HG03575 (cell line): ENCODE measurements at regions not wholly inside any gene's neighbourhood (a gene's known extent, or its start where the extent isn't known, plus 50 kb on each side); places are given as distances from the start of the nearest gene placed in this dataset.

Source experiments
- ATAC-seq: cut with Tn5 transposase; IDR thresholded peaks from one replicate; pipeline ENCODE4 v1.9.1; 2021; ENCODE audit not compliant: unreplicated experiment, insufficient number of reproducible peaks, low FRiP score; ENCODE audit errors: extremely low read depth

- ATAC-seq = no peak
Observed at GRCh38 chr14:87122166-87122565, 870.8 kb downstream of the GALC start.

DNA sequence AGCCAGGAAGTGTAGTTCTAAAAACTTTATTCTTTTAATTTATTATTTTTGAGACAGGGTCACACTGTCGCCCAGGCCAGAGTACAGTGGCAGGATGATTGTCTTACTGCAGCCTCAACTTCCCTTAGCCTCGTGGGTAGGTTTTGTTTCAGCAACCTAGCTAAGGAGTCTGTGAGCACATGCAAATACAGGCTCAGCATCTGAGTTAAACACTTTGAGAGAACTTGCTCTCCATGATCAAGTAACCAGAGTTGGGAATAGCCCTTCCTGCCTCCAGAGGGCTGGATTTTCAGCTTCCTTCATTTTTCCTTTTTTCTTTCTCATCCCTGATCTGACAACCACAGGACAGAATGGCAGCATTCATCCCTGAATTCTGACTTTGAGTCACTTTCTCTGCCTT, 871.3 kb downstream of the GALC start:
- no peak for ATAC-seq

GRCh38 chr14:87115234-87115633, 877.7 kb downstream of the GALC start:
- no peak for ATAC-seq

- no peak for ATAC-seq
Observed at GRCh38 chr14:87113286-87113685, 879.7 kb downstream of the GALC start.

- no peak for ATAC-seq
Observed at GRCh38 chr14:87111741-87112140, 881.2 kb downstream of the GALC start.

DNA sequence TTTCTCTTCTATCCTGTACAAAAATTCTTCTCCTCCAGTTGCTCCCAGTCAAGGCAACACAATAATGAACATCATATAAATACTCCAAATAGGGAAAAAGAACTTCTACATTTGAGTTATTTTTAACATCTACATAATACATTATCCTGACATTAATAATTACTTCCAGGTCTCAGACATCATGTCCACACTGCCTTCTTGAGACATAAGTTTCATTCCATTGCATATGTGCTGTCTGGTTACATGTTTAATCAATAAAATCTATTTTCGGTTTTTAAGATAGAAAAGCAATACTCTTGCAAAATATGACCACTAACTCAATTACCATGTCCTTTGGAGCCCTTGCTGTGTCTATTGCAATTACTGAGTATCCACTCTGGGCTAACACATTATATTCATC, 881.9 kb downstream of the GALC start:
- no peak for ATAC-seq

DNA sequence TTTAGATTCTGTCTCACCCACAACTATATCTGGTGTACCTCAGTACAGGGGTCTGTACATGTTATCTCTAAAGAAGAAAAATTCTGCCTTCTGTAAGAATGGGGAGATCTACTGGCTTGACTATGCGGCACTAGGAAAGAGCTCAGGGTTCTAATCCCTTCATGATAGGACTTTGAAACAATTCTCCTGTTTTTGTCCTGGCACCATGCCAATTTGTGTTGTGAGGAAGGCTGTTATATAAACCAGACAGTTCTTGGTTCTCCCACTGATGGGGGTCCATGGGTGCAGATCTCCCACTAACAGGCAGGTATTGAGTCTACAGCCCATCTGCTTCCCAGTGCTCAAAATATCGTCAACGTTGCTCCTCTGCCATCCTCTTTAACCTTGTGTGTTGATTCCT, 883.7 kb downstream of the GALC start:
- no peak for ATAC-seq

DNA sequence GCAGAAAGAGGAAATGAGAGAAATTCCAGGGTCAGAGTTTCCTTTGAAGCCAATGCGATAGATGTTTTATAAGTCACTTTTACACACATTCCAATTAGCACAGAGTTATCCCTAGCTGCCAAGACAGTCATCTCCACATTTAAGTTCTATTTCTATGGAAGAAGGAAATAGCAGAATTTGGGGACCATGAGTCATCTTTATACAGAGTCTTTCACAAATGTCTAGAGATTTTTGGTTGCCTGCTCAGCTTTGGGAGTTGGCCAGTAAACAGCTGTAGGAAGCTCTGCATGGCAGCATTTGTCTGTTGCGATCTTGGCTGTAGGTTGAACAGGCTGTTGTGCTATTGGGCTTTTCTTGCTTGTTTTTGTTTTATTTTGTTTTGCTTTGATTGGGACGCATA, 884.3 kb downstream of the GALC start:
- no peak for ATAC-seq

- ATAC-seq = no peak
Observed at GRCh38 chr14:87102811-87103378, 890.1 kb downstream of the GALC start.

DNA sequence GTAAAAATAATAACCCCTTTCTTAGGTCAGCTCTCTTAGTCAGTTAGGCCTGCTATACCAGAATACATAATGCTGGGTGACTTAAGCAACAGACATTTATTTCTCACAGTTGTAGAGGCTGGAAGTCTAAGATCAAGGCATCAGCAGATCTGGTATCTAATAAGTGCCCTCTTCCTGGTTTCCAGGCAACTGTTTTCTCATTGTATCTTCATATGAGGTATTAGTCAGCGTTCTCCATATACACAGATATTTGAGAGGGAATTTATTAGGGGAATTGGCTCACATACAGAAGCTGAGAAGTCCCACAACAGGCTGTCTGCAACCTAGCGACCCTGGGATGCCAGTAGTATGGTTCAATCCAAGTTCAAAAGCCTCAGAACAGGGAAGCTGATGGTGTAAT, 896.0 kb downstream of the GALC start:
- ATAC-seq = no peak

DNA sequence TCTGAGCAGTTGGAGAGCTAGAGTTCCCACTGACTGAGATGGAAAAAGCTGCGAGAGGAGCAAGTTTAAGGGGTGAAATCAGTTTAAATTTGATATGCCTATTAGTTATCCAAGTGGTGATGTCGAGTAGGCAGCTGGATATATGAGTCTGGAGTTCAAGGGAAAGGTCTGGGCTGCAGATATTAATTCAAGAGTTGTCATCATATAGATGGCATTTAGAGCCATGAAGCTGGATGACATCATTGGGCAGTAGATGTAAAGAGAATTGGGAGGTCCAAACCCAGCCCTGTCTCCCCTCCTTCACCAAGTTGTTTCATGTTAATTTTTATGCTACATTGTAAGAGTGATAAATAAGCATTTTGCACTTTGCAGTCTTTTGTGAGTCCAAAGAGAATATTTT, 898.1 kb downstream of the GALC start:
- ATAC-seq = no peak

GRCh38 chr14:87088588-87088987, 904.4 kb downstream of the GALC start:
- ATAC-seq = no peak

- no peak for ATAC-seq
Observed at GRCh38 chr14:87087881-87088280, 905.1 kb downstream of the GALC start.

DNA sequence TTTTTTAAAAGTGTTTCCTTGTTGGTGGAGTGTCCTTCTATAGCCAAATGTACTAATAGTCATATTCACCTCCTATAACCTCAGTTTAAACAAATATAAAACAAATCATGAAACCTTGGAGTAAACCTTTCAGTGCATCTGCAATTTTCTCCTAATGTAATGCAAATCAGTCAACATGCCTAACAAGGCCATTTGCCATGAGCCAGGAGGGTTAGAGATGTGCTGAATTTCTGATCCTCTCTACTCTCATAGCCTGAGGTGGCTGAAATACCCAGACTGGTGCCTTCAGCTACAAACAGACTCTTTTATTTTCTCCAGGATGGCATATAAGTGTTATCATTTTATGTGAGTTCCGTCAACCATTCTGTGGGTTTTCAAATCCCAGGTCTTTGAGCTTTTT, 908.1 kb downstream of the GALC start:
- no peak for ATAC-seq

GRCh38 chr14:87082917-87083316, 910.1 kb downstream of the GALC start:
- no peak for ATAC-seq

DNA sequence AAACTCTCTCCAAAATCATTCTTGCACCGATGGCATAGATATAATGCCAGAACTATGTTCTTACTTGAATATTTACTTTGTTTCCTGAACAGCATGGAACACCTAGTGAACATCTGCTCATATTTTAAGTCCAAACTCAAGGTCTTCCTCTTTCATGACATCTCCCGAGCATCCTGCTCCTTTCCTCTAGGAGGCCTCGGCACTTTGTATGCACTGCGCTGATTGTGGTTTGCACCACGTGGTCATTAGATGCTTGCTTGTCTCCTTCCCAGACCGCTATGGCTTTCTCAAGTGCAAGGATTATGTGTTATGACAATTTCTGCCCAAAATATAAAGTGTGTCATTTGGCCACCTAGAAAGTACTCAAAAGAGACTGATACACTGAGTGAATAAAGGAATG, 912.0 kb downstream of the GALC start:
- no peak for ATAC-seq

DNA sequence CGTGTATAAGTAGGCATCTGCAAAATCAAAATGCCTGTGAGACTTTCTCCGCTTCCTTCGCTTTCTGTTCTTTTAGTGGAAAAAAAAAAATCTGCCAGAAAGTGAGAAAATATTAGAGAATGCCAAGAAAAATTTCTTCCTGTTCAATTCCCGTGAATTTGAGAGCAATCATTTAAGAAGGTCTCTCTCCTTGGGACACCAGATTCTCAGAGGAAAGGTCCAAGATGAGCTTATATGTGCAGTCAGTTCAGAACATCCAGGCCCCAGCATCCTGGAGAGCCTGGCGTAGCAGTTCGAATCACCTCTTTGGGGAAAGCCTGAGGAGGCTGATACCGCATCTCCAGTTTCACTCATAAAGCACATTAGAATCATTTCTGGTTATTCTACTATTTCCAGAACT, 912.8 kb downstream of the GALC start:
- no peak for ATAC-seq

GRCh38 chr14:87079416-87079815, 913.6 kb downstream of the GALC start:
- no peak for ATAC-seq

DNA sequence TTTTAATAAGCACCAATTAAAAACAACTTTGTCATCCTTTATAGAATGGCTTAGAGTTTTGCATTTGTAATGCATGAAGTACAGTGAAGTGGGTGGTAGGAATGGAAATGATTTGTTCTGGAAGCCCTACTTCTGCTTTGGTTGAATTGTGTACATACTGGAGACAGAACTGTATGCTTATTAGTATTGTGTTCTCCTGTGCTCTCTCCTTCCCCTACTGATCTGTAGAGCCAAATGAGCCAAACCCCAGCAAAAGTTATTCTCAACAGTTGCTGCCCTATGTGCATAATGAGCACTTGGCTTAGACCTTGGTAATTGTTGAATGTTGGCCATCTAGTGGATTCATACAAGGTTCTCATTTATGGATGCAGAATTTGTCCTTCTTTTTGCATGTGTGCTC, 916.1 kb downstream of the GALC start:
- ATAC-seq = no peak

DNA sequence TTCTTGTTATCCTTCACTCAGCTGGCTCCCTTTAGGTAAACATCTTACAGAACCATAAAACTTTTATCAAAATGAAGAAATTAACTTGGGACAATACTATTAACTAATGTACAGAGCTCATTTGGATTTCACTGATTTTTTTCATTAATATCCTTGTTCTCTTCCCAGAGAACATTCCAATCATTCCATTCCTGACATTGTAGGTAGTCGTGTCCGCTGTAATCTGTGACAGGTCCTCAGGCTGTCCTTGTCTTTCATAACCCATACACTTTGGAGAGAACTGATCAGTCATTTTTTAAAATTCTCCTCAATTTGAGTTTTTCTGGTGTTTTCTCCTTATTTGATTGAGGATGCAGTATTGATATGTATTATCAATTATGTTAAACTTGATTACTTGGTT, 916.8 kb downstream of the GALC start:
- ATAC-seq = no peak

- no peak for ATAC-seq
Observed at GRCh38 chr14:87073880-87074570, 919.0 kb downstream of the GALC start.
